Lung (tissue), 11 donors: ENCODE measurements at regions not wholly inside any gene's neighbourhood (a gene's known extent, or its start where the extent isn't known, plus 50 kb on each side); places are given as distances from the start of the nearest gene placed in this dataset.

ENCODE experiments used
- ATAC-seq: fragments of 200-7000 bp; cut with Tn5 transposase; one replicate; pipeline ENCODE4 v1.9.1; 2020; ENCODE audit warnings: moderate number of reproducible peaks; ENCODE audit not compliant: insufficient read depth, low FRiP score
- DNase-seq, 3 donors: peaks; one replicate each; pipeline ENCODE4 v3.0.0-alpha.2; 2013 to 2017
- H3K27ac ChIP-seq, 2 donors: one replicate each; pipeline ENCODE4 v1.5.1; 2013; ENCODE audit warnings: mild to moderate bottlenecking in 2 of 2, moderate library complexity in 2 of 2, control low read depth in 1 of 2, inconsistent platforms in 1 of 2, low read depth in 1 of 2, low read length in 1 of 2
- H3K27me3 ChIP-seq, 3 donors: one replicate each; pipeline ENCODE4 v1.5.1; 2013; ENCODE audit warnings: low read length in 2 of 3; ENCODE audit not compliant: control insufficient read depth in 3 of 3, insufficient read depth in 3 of 3
- H3K36me3 ChIP-seq, 4 donors: one replicate each; pipeline ENCODE4 v1.5.1; 2013; ENCODE audit warnings: low read length in 4 of 4, mild to moderate bottlenecking in 1 of 4, moderate library complexity in 1 of 4; ENCODE audit not compliant: control insufficient read depth in 4 of 4, insufficient read depth in 4 of 4
- H3K4me1 ChIP-seq, 5 donors: one replicate each; pipeline ENCODE4 v1.5.1; 2013; ENCODE audit warnings: low read length in 5 of 5, mild to moderate bottlenecking in 2 of 5, moderate library complexity in 1 of 5; ENCODE audit not compliant: control insufficient read depth in 5 of 5, insufficient read depth in 5 of 5
- H3K4me3 ChIP-seq: one replicate; pipeline ENCODE4 v1.5.1; 2013; ENCODE audit warnings: mild to moderate bottlenecking, control low read depth, moderate library complexity
- H3K9ac ChIP-seq, 2 donors: one replicate each; pipeline ENCODE4 v1.5.1; 2013; ENCODE audit warnings: low read length in 2 of 2, control low read depth in 1 of 2; ENCODE audit not compliant: insufficient read depth in 1 of 2
- H3K9me3 ChIP-seq, 4 donors: one replicate each; pipeline ENCODE4 v1.5.1; 2013; ENCODE audit warnings: low read length in 3 of 4, mild to moderate bottlenecking in 1 of 4, moderate library complexity in 1 of 4; ENCODE audit not compliant: control insufficient read depth in 4 of 4, insufficient read depth in 3 of 4
- WGBS, 2 donors: extraction: QIAGEN DNeasy Blood & Tissue Kit; methylation state at CpG; one replicate each; pipeline ENCODE4 v1.1.7; 2013; 5-methylcytosine and 5-hydroxymethylcytosine counted together
- TF ChIP-seq, protein P1 (sequence below): IDR thresholded peaks from 2 replicates; pipeline ENCODE4 v1.5.1; 2012; ENCODE audit warnings: mild to moderate bottlenecking; ENCODE audit errors: control extremely low read depth, extremely low read depth
- donor health status: control.
- donor health status: control.
- donor health status: Bipolar disorder and iron deficiency.
- donor health status: healthy.
- donor health status: DM: yes; HTN: yes; CAD: no.

GRCh38 chr6:44685213-44685612 lies 297.7 kb downstream of the CDC5L start:
- Histone ChIP-seq H3K9me3 (peaks cover 0 to 3% (median 0%) of the 10 kb centered on the region in 4 donors), H3K36me3 (no peaks in the 10 kb centered on the region), H3K4me1 (no peaks in the 10 kb centered on the region), H3K9ac (no peak overlapping the region), H3K27me3 (no peaks in the 10 kb centered on the region), H3K4me3 (no peak overlapping the region), H3K27ac (no peak overlapping the region)
- DNase-seq (no peak), ATAC-seq (no peak)
- 90 to 91% methylated on average over 2 of the region's 2 CpGs for WGBS, 2 donors
- TF ChIP-seq, protein P1, sequence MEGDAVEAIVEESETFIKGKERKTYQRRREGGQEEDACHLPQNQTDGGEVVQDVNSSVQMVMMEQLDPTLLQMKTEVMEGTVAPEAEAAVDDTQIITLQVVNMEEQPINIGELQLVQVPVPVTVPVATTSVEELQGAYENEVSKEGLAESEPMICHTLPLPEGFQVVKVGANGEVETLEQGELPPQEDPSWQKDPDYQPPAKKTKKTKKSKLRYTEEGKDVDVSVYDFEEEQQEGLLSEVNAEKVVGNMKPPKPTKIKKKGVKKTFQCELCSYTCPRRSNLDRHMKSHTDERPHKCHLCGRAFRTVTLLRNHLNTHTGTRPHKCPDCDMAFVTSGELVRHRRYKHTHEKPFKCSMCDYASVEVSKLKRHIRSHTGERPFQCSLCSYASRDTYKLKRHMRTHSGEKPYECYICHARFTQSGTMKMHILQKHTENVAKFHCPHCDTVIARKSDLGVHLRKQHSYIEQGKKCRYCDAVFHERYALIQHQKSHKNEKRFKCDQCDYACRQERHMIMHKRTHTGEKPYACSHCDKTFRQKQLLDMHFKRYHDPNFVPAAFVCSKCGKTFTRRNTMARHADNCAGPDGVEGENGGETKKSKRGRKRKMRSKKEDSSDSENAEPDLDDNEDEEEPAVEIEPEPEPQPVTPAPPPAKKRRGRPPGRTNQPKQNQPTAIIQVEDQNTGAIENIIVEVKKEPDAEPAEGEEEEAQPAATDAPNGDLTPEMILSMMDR = no peak

DNA sequence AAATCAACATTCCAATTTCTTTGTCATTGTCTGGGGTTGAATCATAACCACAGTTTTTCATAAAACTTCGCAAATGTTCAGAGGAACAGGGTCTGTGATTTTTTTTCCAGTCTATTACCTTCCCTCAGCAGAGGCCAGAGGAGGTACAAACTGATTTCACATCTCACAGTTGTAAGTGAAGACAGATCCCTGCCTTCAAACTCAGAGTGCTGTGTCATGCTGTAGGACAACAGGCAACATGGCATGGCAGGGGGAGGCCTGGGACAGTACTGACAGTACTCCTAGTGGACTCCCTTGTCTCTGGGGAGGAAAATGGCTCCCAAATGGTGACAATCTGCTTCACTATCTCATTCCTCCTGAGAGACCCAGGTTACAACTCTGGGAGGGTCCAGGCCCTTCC lies 308.6 kb downstream of the CDC5L start:
- no peak overlapping the region for H3K9ac ChIP-seq
- WGBS, 2 donors = 97 to 98% methylated on average over 1 of the region's 1 CpG
- no peaks in the 10 kb centered on the region for H3K27me3 ChIP-seq
- TF ChIP-seq, protein P1 = no peak
- H3K36me3 ChIP-seq = no peaks in the 10 kb centered on the region
- H3K4me1 ChIP-seq = no peaks in the 10 kb centered on the region
- DNase-seq = no peak
- no peak overlapping the region for H3K4me3 ChIP-seq
- no peaks in the 10 kb centered on the region for H3K9me3 ChIP-seq
- no peak for ATAC-seq
- no peak overlapping the region for H3K27ac ChIP-seq

GRCh38 chr6:44696686-44697085 lies 309.2 kb downstream of the CDC5L start:
- WGBS, 2 donors = 94 to 96% methylated on average over 6 of the region's 6 CpGs
- H3K27ac ChIP-seq = no peak overlapping the region
- ATAC-seq = no peak
- DNase-seq = no peak
- H3K36me3 ChIP-seq = no peaks in the 10 kb centered on the region
- H3K4me3 ChIP-seq = no peak overlapping the region
- H3K27me3 ChIP-seq = no peaks in the 10 kb centered on the region
- no peak overlapping the region for H3K9ac ChIP-seq
- TF ChIP-seq, protein P1 = no peak
- H3K9me3 ChIP-seq = no peaks in the 10 kb centered on the region
- H3K4me1 ChIP-seq = no peaks in the 10 kb centered on the region

DNA sequence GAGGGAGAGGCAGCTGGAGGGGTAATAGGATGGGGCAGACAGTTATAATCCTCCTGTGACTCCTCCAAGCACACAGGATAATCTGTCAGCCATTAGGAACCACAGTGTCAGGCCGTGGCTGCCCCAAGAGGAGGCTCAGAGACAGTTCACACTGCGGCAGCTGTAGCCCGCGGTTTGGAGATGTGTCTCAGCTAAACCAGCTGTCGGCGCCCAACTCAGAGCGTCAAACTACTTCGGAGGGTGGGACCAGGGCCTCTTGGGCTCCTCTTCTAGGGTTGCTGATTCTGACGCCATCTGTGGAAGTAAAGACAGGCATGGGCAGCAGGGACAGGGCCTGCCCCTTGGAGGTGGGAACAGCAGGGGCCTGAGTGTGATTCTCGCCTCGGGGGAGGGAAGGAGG lies 309.8 kb downstream of the CDC5L start:
- ATAC-seq = no peak
- no peak overlapping the region for H3K27ac ChIP-seq
- no peaks in the 10 kb centered on the region for H3K36me3 ChIP-seq
- no peak overlapping the region for H3K9ac ChIP-seq
- no peaks in the 10 kb centered on the region for H3K27me3 ChIP-seq
- no peaks in the 10 kb centered on the region for H3K9me3 ChIP-seq
- no peak overlapping the region for H3K4me3 ChIP-seq
- WGBS, 2 donors = 72 to 82% methylated on average over 11 of the region's 11 CpGs
- DNase-seq = peak; percentile 18 to 52 (median 26)
- no peaks in the 10 kb centered on the region for H3K4me1 ChIP-seq
- TF ChIP-seq, protein P1 = no peak
